H1 (cell line): ENCODE measurements at regions not wholly inside any gene's neighbourhood (a gene's known extent, or its start where the extent isn't known, plus 50 kb on each side); places are given as distances from the start of the nearest gene placed in this dataset.

Experiments
- CTCF ChIP-seq, 3 experiments: IDR thresholded peaks; 1 replicate in 2 of 3; 2 replicates in 1 of 3; pipeline versions ENCODE4 v1.5.1 to v1.6.1; 2011; ENCODE audit warnings: low read length in 3 of 3, mild to moderate bottlenecking in 3 of 3, inconsistent platforms in 2 of 3, low read depth in 1 of 3, moderate library complexity in 1 of 3; ENCODE audit not compliant: insufficient read depth in 1 of 3; ENCODE audit errors: control extremely low read depth in 1 of 3
- EZH2 ChIP-seq: fragments of 200-600 bp; sonication (generic); IDR thresholded peaks from 2 replicates; pipeline ENCODE4 v1.7.1; 2012; ENCODE audit warnings: low read depth, mild to moderate bottlenecking, moderate library complexity, low read length, inconsistent platforms; ENCODE audit not compliant: severe bottlenecking
- FOSL1 ChIP-seq: IDR thresholded peaks from 2 replicates; pipeline ENCODE4 v1.6.1; 2011; ENCODE audit warnings: mild to moderate bottlenecking, low read depth, low read length, moderate library complexity; ENCODE audit not compliant: insufficient read depth
- GABPA ChIP-seq: IDR thresholded peaks from 2 replicates; pipeline ENCODE4 v1.6.1; 2011; ENCODE audit warnings: mild to moderate bottlenecking, low read length, moderate library complexity, borderline replicate concordance; ENCODE audit not compliant: insufficient read depth
- HDAC2 ChIP-seq, 2 experiments: fragments of 300-600 bp in 1 of 2; sonication (generic) in 1 of 2; IDR thresholded peaks; 2 replicates each; pipeline ENCODE4 v1.6.1; 2011 to 2012; ENCODE audit warnings: low read depth in 2 of 2, low read length in 2 of 2, mild to moderate bottlenecking in 2 of 2, moderate library complexity in 2 of 2, borderline replicate concordance in 1 of 2, inconsistent platforms in 1 of 2
- HDAC6 ChIP-seq: IDR thresholded peaks from one replicate; pipeline ENCODE4 v1.7.1; 2012; ENCODE audit warnings: low read depth, mild to moderate bottlenecking, inconsistent platforms, low read length, moderate library complexity
- POLR2A ChIP-seq, 2 experiments: IDR thresholded peaks; 1 replicate in 1 of 2; 2 replicates in 1 of 2; pipeline ENCODE4 v1.6.1; 2011; ENCODE audit warnings: low read depth in 2 of 2, low read length in 2 of 2, mild to moderate bottlenecking in 2 of 2; ENCODE audit errors: control extremely low read depth in 1 of 2
- RFX5 ChIP-seq: IDR thresholded peaks from 2 replicates; pipeline ENCODE4 v1.6.1; 2011; ENCODE audit warnings: low read depth, low read length, improper control_type of control experiment, borderline replicate concordance
- TBP ChIP-seq: IDR thresholded peaks from 2 replicates; pipeline ENCODE4 v1.6.1; 2011; ENCODE audit warnings: low read depth, low read length, improper control_type of control experiment
- YY1 ChIP-seq: IDR thresholded peaks from 2 replicates; pipeline ENCODE4 v1.6.1; 2011; ENCODE audit warnings: low read depth, mild to moderate bottlenecking, low read length

GRCh38 chr4:100716416-100716815 lies 198.6 kb upstream of the EMCN start:
- no peak for TF ChIP-seq CTCF (IDR thresholded peaks at IDR 0.05; ENCODE audit: control extremely low read depth in 1 of 3, insufficient read depth in 1 of 3, low read depth in 1 of 3, low read length in 3 of 3)
- no peak for TF ChIP-seq GABPA
- TF ChIP-seq RFX5: no peak
- TF ChIP-seq TBP: no peak
- TF ChIP-seq EZH2: no peak
- TF ChIP-seq HDAC6: no peak
- no peak for TF ChIP-seq HDAC2 (IDR thresholded peaks at IDR 0.05; ENCODE audit: borderline replicate concordance in 1 of 2, low read depth in 2 of 2, low read length in 2 of 2)
- no peak for TF ChIP-seq POLR2A (IDR thresholded peaks at IDR 0.05; ENCODE audit: control extremely low read depth in 1 of 2, low read depth in 2 of 2, low read length in 2 of 2)
- TF ChIP-seq FOSL1: no peak
- no peak for TF ChIP-seq YY1
